NCI-H1694 treated with DMSO at 0.1 percent for 48 hours (cell line): ENCODE measurements at regions not wholly inside any gene's neighbourhood (a gene's known extent, or its start where the extent isn't known, plus 50 kb on each side); places are given as distances from the start of the nearest gene placed in this dataset.

Source experiments
- DNase-seq: peaks from one replicate; lab custom pipeline; 2025; lab: John Stamatoyannopoulos, UW

DNA sequence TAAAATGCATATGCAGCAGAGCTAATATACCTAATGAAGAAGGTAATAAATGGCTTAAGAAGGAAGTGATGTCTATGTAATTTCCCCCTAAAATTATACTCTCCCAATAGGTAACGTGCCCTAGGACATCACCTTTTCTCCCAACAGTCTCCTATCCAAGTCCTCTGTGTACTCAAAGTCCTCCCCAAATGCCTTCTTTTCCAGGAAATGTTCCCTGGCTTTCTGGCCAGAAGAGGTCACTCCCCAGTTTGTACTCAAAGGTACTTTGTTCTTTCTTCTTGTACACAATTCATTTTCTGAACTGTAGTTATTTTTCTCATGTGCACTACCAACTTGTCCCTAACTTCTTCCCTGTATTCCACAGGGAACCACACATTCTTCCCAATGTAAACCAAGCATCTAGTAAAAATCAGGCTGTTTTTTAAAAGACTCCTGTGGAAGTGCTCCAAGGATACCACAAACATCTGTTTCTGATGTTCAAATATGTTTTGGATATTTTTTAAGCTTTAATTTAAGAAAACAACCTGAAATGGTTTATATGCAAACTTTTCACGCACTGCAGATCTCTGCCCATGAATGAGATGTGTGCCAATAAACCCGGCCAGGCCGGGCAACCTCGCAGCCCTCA is 262.3 kb upstream of the KLF14 start:
- DNase-seq = no peak

DNA sequence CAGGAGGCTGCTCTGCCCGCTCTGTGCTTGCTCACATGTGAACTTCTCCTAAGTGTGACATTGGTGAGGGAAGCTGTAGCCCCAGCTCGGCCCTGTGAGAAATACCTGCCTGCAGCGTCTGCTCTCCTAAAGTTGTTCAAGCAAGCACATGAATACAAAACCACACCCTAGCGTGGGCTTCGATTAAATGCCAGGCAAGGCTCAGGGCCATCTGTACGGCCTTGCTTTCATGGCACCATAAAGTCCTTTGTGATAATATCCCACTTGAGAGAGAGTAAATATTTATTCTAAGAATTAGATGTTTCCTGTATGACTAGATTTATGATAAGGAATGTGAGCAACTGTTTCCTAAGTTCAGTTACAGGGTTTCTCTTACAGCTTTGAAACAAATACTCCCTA is 262.8 kb upstream of the KLF14 start:
- DNase-seq = no peak

GRCh38 chr7:130998993-130999602 is 265.1 kb upstream of the KLF14 start:
- no peak for DNase-seq

DNA sequence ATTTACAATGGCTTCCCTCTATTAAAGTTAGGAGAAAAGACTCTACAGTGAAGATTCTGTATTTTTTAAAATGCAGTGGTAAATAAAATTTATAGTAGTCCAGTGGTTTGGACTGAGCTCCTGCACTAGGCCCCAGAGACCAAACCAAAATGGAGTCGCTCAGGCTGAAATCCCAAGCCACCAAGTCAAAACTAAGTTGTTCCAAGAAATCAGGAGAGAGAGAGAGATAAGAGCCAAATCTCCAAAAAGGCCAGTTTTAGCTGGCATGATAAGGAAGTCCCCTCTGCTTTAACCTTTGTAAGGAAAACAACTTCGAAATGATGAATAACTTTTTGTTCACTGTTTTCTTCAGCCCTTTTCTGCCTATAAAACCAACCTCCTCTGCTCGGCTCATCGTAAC is 265.9 kb upstream of the KLF14 start:
- DNase-seq = no peak

DNA sequence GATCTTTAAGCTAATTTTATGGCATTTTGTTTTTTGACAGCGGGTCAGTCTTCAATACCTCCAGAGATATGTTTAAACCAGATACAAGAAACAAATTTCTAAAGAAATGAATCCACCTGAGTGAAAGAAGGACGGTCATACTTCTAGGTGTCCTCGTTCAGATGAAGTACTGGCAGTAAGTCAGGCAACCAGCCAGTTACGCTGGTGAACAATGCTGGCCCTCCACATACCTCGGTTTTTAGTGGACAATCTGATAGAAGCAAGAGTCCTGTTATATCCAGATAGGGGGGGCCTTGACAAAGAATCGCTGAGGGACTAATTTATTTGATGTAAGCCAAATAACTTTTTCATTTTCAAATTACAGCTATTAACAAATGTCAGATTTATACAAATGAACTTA is 266.4 kb upstream of the KLF14 start:
- DNase-seq = no peak

DNA sequence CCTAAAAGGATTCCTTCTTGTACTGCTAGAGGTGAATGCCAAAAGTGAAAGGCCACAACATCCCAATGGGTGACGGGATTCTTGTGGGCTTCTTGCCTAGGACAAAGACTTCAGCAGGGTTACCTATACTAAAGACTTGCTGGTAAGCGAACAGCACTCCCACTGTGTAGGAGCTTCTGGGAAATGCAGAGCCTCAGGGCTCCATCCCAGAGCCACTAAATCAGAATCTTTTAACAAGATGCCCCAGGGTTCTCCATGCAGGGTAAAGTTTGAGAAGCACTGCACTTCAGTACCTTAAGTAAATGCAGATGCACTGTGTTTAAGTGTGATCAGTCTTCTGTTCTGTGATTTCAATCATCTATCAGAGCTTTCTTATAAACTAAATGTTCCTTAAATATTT is 266.9 kb upstream of the KLF14 start:
- no peak for DNase-seq

GRCh38 chr7:131002600-131002999 is 268.6 kb upstream of the KLF14 start:
- DNase-seq = no peak

DNA sequence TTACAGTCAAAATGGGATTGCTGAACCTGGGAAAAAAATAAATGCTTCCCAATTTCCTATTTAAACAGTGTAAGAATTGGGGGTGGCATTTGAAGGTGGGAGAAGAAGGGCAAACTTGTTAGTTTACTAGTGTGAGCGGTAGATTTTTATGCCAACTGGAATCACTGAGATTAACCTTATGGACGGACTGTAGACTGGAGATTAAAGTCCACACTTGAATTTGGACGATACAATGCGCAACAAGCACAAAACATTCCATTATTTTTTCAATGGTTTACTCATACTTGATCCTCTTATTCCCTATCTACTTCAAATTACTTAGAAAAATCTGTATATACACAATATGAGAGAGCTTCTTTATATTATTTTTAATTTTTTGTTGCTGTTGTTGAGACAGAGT is 269.6 kb upstream of the KLF14 start:
- no peak for DNase-seq

- no peak for DNase-seq
Measured at GRCh38 chr7:131004371-131004770, 270.4 kb upstream of the KLF14 start.

GRCh38 chr7:131007439-131008330 is 273.7 kb upstream of the KLF14 start:
- DNase-seq = no peak

GRCh38 chr7:131008840-131009711 is 275.1 kb upstream of the KLF14 start:
- DNase-seq = no peak

DNA sequence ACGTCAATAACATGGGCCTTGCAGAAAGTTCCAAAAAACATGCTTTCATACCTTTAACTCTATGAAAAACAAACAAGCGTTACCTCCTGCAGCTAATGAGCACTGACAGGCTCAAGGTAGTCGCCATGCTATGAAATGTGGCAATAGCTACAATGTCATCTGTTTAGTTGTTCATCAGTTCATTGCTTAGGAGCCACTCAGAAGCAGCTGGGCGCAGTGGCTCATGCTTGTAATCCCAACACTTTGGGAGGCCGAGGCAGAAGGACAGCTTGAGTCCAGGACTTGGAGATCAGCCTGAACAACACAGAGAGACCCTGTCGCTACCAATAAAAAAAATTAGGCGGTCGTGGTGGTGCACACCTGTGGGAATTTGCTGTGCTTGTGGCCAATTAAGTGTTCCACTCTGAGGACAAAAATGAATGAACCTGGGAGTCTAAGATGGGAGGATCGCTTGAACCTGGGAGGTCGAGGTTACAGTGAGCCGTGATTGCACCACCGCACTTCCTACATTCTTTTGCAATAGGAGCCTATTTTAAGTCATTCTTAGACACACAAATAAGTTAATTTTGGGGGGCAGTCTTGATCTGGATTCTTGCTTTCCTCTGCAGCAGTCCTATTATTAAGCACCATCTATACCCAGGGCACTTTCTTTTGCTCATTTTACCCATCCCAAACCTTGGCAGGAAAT is 276.2 kb upstream of the KLF14 start:
- DNase-seq = no peak

- no peak for DNase-seq
Measured at GRCh38 chr7:131010717-131011431, 276.9 kb upstream of the KLF14 start.

DNA sequence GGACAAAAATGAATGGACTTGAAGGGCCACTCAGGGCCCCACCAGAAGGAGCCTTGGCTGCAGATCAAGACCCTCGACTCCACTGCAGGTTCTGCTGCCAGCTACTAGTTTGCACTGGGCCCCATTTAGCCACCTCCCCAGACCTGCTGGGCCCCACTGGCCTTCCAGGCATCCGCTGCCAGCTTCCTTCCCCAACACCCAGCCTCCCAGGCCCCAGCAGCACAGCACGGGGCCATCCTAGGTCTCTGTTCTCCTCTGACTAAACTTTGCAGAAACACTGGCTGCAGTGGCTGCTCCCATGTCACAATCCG is 277.4 kb upstream of the KLF14 start:
- DNase-seq = no peak

- no peak for DNase-seq
Measured at GRCh38 chr7:131011976-131012375, 278.0 kb upstream of the KLF14 start.

GRCh38 chr7:131012477-131013031 is 278.5 kb upstream of the KLF14 start:
- no peak for DNase-seq

- no peak for DNase-seq
Measured at GRCh38 chr7:131013716-131014115, 279.7 kb upstream of the KLF14 start.

DNA sequence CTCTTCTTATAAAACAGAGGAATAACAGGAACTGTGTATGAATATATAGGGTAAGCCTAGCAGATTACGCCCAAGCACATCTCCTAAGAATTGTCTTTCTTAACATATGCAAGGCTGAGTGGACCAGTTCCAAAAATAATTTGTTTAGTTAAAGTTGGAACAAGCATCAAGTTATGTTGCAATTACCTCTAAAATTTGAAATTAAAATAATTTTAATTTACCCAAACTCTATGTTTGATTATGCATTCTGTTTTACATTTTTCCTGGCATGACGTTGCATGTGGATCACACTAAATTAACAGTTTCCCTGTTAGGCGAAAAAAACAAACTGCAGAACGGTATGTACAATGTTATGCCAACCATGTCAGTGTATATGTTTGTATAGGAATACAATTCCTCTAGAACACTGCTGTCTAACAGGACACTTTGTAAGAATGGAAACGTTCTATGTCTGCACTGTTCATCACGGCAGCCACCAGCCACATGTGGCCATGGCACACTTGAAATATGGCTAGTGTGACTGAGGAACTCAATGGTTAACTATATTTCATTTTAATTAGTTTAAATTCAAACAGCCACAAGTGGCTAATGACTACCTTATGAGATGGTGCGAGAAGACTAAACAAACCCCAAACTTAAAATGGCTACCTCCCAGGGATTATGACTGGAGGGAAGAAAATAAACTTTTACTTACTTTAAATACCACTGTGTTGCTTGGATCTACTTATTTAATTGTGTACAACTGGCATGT is 281.1 kb upstream of the KLF14 start:
- no peak for DNase-seq

GRCh38 chr7:131015657-131015958 is 281.6 kb upstream of the KLF14 start:
- no peak for DNase-seq

GRCh38 chr7:131016230-131016629 is 282.2 kb upstream of the KLF14 start:
- no peak for DNase-seq
